Kidney epithelial cell (primary cell): ENCODE measurements at regions not wholly inside any gene's neighbourhood (a gene's known extent, or its start where the extent isn't known, plus 50 kb on each side); places are given as distances from the start of the nearest gene placed in this dataset.

Experiments used
- DNase-seq: peaks from one replicate; pipeline ENCODE4 v3.0.0-alpha.2; 2010; ENCODE audit warnings: low read depth
- H3K27me3 ChIP-seq: 2 replicates; pipeline ENCODE4 v1.6.0; 2011; ENCODE audit warnings: low read length; ENCODE audit not compliant: control insufficient read depth, insufficient read depth
- H3K36me3 ChIP-seq: 2 replicates; pipeline ENCODE4 v1.5.1; 2011; ENCODE audit warnings: low read length; ENCODE audit not compliant: control insufficient read depth, insufficient read depth
- H3K4me3 ChIP-seq: 2 replicates; pipeline ENCODE4 v1.5.1; 2011; ENCODE audit warnings: low read depth, mild to moderate bottlenecking, control low read depth, low read length
- TF ChIP-seq, protein P1 (sequence below): IDR thresholded peaks from 2 replicates; pipeline ENCODE4 v1.5.1; 2011; ENCODE audit warnings: mild to moderate bottlenecking, moderate library complexity, low read length, control low read depth, inconsistent platforms; ENCODE audit not compliant: insufficient read depth, poor library complexity, severe bottlenecking

DNA sequence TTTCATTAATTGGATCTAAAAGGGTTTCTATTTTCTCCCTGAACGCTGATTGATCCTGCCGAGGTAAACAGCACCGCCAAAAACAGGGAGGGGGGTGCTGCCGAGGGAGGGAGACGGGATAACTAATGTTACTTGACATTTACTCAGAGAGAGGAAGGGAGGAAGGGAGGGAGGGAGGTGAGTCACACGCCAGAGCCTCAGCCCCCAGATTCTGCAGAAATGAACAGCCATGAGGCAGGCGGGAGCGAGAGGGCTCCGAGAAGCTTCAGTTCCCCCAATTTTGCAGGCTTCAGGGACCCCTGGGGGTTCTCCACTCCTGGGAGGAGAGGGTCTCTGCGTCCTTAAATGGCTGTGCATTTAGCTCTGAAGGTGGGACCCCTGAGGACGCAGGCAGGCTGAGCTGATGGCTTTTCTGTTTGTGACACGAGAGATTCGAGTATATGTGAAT lies 59.1 kb upstream of the IER5L start:
- Histone ChIP-seq H3K36me3 (no peaks in the 10 kb centered on the region), H3K4me3 (no peak overlapping the region), H3K27me3 (no peaks in the 10 kb centered on the region)
- TF ChIP-seq, protein P1, sequence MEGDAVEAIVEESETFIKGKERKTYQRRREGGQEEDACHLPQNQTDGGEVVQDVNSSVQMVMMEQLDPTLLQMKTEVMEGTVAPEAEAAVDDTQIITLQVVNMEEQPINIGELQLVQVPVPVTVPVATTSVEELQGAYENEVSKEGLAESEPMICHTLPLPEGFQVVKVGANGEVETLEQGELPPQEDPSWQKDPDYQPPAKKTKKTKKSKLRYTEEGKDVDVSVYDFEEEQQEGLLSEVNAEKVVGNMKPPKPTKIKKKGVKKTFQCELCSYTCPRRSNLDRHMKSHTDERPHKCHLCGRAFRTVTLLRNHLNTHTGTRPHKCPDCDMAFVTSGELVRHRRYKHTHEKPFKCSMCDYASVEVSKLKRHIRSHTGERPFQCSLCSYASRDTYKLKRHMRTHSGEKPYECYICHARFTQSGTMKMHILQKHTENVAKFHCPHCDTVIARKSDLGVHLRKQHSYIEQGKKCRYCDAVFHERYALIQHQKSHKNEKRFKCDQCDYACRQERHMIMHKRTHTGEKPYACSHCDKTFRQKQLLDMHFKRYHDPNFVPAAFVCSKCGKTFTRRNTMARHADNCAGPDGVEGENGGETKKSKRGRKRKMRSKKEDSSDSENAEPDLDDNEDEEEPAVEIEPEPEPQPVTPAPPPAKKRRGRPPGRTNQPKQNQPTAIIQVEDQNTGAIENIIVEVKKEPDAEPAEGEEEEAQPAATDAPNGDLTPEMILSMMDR: no peak
- DNase-seq: no peak

DNA sequence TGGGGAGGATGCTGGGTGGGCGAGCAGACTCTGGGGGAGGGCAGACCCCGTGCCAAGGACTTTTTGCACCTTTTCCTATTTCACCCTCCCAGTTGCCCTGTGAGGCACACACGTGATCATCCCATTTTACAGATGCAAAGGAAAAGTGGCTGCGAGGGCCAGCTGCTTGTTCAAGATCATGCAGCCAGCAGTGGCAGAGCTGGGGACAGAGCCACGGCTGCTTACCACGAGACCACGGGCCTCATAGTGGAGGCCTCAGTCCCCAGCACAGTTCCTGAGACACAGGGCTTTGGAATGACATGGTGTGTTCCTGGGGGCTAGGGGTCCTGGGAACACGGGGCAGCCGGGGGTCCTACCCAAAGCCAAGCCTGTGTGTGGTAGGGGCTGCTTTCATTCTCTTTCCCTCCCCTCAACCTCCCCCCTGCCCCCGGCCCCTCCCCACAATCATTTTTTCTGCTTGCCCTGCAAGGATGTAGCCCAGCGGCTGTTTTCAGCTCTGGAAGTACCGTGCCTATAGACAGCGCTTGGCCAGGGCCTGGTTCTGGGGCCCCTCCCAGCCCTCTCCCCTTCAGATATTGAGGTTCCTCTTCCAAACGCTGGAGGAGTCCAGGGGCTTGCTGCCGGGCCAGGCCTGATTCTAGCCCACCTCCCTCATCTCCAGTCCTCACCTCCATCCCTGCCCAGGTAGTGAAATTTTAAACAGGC lies 58.5 kb upstream of the IER5L start:
- DNase-seq: no peak
- TF ChIP-seq, protein P1: no peak
- Histone ChIP-seq H3K27me3 (no peaks in the 10 kb centered on the region), H3K4me3 (no peak overlapping the region), H3K36me3 (no peaks in the 10 kb centered on the region)

DNA sequence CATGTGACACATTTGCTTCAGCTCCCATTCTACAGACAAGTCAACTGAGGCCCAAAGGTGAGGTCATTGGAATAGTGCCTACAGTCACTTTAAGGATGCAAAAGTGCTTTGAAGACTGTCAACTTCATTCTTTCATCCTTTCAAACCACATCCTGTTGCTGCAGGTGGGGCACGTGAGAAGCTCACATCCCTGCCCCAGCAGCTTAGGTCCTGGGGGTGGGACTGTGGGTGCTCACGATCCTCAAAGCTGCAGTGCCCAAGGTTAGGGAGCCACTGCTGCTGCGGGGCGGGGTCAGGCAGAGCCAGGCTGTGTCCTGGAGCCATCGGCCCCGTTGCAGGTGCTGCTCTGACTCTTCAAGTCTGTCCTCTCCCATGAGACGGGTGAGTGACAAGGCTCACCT lies 57.9 kb upstream of the IER5L start:
- Histone ChIP-seq H3K36me3 (no peaks in the 10 kb centered on the region), H3K27me3 (no peaks in the 10 kb centered on the region), H3K4me3 (no peak overlapping the region)
- DNase-seq: no peak
- TF ChIP-seq, protein P1: no peak

DNA sequence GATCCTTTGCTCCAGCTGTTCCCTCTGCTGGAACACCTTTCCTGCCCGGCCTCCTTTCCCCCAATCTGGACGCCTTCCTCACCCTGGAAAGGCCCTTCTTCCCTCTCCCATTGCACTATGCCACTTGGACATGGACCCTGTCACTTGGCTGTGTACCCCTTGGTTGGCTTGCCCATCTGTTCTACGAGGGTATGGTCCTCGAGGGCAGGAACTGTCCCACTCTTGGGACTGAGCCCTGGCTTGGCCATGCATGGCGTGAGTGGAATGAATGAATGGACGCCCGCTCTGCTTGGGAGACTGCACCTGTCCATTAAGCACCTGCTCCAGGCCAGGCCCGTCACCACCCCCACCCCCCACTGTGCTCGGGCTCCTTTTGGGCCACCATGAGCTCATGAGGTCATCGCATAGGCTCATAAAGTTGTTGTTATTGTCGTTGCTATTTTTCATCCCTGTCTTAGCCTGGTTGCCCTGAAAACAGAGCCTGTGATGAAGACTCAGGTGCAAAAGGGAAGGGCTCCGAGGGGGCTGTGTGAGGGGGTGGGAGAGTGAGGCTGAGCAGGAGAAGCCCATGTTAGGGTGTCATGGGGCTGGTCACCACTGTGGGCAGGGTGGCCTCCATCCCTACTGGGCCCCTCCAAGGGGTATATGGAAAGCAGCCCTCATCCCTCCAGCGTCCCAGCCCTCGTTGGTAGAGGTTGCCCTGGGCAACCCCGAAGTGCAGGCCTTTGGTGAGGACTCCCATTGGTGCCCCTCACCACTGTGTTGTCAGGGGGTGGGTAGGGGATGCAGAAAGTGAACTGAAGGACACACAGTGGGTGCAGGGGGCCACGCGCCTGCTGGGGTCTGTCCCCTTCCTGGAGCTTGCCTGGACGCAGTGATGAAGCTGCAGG lies 57.2 kb upstream of the IER5L start:
- TF ChIP-seq, protein P1: no peak
- no peaks in the 10 kb centered on the region for H3K36me3 ChIP-seq
- no peak for DNase-seq
- no peaks in the 10 kb centered on the region for H3K27me3 ChIP-seq
- no peak overlapping the region for H3K4me3 ChIP-seq

DNA sequence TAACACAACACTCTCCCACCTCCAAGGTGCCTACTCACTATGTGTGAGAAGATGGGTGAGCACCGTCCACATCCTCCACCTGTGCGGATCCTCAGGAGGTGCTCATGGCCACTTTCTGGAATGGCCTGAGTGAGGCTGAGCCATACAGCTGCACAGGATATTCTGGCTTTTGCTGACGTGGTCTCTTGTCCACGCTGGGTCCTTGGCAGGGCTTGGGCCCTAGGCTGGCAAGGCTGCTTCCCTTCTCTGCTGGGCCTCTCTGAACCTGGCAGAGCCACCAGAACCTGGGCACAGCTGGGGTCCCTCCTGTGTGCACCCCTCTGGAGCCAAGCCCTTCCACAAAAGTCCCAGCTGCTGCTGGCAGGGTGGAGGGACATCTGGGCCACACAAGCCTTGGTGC lies 56.4 kb upstream of the IER5L start:
- Histone ChIP-seq H3K36me3 (no peaks in the 10 kb centered on the region), H3K4me3 (no peak overlapping the region), H3K27me3 (no peaks in the 10 kb centered on the region)
- no peak for DNase-seq
- TF ChIP-seq, protein P1: no peak
